ENCODE measurements at regions not wholly inside any gene's neighbourhood (a gene's known extent, or its start where the extent isn't known, plus 50 kb on each side); places are given as distances from the start of the nearest gene placed in this dataset.

GRCh38 chr11:95556342-95557163, 233.0 kb downstream of the FAM76B start:
- H3K4me3 ChIP-seq, result no peak overlapping the region
- no peaks in the 10 kb centered on the region for H3K36me3 ChIP-seq
- H3K9me3 ChIP-seq, result no peaks in the 10 kb centered on the region
- H3K27me3 ChIP-seq, result no peaks in the 10 kb centered on the region
- H4K20me1 ChIP-seq, result no peaks in the 10 kb centered on the region
- H3K4me2 ChIP-seq, result no peak overlapping the region
- no peak overlapping the region for H3K9ac ChIP-seq
- H3K4me1 ChIP-seq, result no peaks in the 10 kb centered on the region
- H3K27ac ChIP-seq, result no peak overlapping the region
- no peak for TF ChIP-seq Cebpa-rat (IDR thresholded peaks at IDR 0.05)

- Histone ChIP-seq H3K36me3 (no peaks in the 10 kb centered on the region), H3K4me3 (no peak overlapping the region), H3K27me3 (no peaks in the 10 kb centered on the region), H3K9me3 (no peaks in the 10 kb centered on the region), H3K4me2 (no peak overlapping the region), H3K27ac (no peak overlapping the region), H4K20me1 (no peaks in the 10 kb centered on the region), H3K9ac (no peak overlapping the region), H3K4me1 (no peaks in the 10 kb centered on the region)
- TF ChIP-seq Cebpa-rat (IDR thresholded peaks at IDR 0.05), result no peak
Observed at GRCh38 chr11:95556011-95556341, 233.6 kb downstream of the FAM76B start.

GRCh38 chr11:95554911-95555310, 234.7 kb downstream of the FAM76B start:
- no peaks in the 10 kb centered on the region for H3K9me3 ChIP-seq
- H3K4me2 ChIP-seq, result no peak overlapping the region
- H3K9ac ChIP-seq, result no peak overlapping the region
- no peak overlapping the region for H3K27ac ChIP-seq
- no peaks in the 10 kb centered on the region for H3K4me1 ChIP-seq
- H3K36me3 ChIP-seq, result no peaks in the 10 kb centered on the region
- H3K4me3 ChIP-seq, result no peak overlapping the region
- no peaks in the 10 kb centered on the region for H4K20me1 ChIP-seq
- no peak for TF ChIP-seq Cebpa-rat (IDR thresholded peaks at IDR 0.05)
- H3K27me3 ChIP-seq, result no peaks in the 10 kb centered on the region

DNA sequence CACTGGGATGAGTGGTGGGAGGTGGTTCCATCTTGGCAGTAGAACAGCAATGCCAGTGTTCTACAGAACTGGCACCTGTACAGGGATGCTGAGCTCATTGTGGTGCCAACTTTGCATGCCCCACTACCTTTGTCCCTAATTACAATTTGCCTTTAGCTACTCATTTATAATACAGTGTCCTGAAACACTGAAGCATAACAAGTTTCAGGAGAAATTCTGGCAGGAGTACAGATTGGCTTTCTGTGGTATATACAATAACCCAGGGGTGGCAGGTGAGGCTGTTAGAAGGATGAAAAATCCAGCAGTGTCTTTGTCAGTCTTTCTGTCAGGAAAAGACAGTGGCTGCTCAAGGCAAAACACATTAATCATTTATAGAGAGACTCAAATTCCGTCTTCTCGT, 240.3 kb downstream of the FAM76B start:
- H3K4me2 ChIP-seq, result no peak overlapping the region
- no peaks in the 10 kb centered on the region for H3K36me3 ChIP-seq
- no peaks in the 10 kb centered on the region for H3K9me3 ChIP-seq
- no peaks in the 10 kb centered on the region for H4K20me1 ChIP-seq
- H3K27me3 ChIP-seq, result no peaks in the 10 kb centered on the region
- peaks cover 5% of the 10 kb centered on the region for H3K4me1 ChIP-seq
- no peak overlapping the region for H3K4me3 ChIP-seq
- TF ChIP-seq Cebpa-rat (IDR thresholded peaks at IDR 0.05), result no peak
- H3K27ac ChIP-seq, result no peak overlapping the region
- H3K9ac ChIP-seq, result no peak overlapping the region

GRCh38 chr11:95548416-95548815, 241.2 kb downstream of the FAM76B start:
- no peaks in the 10 kb centered on the region for H3K27me3 ChIP-seq
- no peaks in the 10 kb centered on the region for H4K20me1 ChIP-seq
- H3K4me2 ChIP-seq, result no peak overlapping the region

GRCh38 chr11:95547976-95548375, 241.6 kb downstream of the FAM76B start:
- H3K27me3 ChIP-seq, result no peaks in the 10 kb centered on the region
- TF ChIP-seq Cebpa-rat (IDR thresholded peaks at IDR 0.05), result no peak
- no peaks in the 10 kb centered on the region for H4K20me1 ChIP-seq
- no peak overlapping the region for H3K4me3 ChIP-seq
- H3K9ac ChIP-seq, result no peak overlapping the region
- peaks cover 5% of the 10 kb centered on the region for H3K4me1 ChIP-seq
- no peaks in the 10 kb centered on the region for H3K36me3 ChIP-seq
- H3K27ac ChIP-seq, result no peak overlapping the region
- H3K4me2 ChIP-seq, result no peak overlapping the region
- H3K9me3 ChIP-seq, result no peaks in the 10 kb centered on the region

More at GRCh38 chr11:95548416-95548815, 241.2 kb downstream of the FAM76B start:
- Histone ChIP-seq H3K4me3 (no peak overlapping the region), H3K27ac (no peak overlapping the region), H3K4me1 (peaks cover 5% of the 10 kb centered on the region), H3K9me3 (no peaks in the 10 kb centered on the region), H3K9ac (no peak overlapping the region), H3K36me3 (no peaks in the 10 kb centered on the region)
- no peak for TF ChIP-seq Cebpa-rat (IDR thresholded peaks at IDR 0.05)

GRCh38 chr11:95547186-95547585, 242.4 kb downstream of the FAM76B start:
- H3K9me3 ChIP-seq, result no peaks in the 10 kb centered on the region
- no peak overlapping the region for H3K9ac ChIP-seq
- H4K20me1 ChIP-seq, result no peaks in the 10 kb centered on the region
- no peak overlapping the region for H3K4me3 ChIP-seq
- no peak overlapping the region for H3K27ac ChIP-seq
- H3K4me1 ChIP-seq, result peaks cover 5% of the 10 kb centered on the region
- H3K4me2 ChIP-seq, result no peak overlapping the region
- no peaks in the 10 kb centered on the region for H3K27me3 ChIP-seq
- no peaks in the 10 kb centered on the region for H3K36me3 ChIP-seq
- TF ChIP-seq Cebpa-rat (IDR thresholded peaks at IDR 0.05), result no peak

DNA sequence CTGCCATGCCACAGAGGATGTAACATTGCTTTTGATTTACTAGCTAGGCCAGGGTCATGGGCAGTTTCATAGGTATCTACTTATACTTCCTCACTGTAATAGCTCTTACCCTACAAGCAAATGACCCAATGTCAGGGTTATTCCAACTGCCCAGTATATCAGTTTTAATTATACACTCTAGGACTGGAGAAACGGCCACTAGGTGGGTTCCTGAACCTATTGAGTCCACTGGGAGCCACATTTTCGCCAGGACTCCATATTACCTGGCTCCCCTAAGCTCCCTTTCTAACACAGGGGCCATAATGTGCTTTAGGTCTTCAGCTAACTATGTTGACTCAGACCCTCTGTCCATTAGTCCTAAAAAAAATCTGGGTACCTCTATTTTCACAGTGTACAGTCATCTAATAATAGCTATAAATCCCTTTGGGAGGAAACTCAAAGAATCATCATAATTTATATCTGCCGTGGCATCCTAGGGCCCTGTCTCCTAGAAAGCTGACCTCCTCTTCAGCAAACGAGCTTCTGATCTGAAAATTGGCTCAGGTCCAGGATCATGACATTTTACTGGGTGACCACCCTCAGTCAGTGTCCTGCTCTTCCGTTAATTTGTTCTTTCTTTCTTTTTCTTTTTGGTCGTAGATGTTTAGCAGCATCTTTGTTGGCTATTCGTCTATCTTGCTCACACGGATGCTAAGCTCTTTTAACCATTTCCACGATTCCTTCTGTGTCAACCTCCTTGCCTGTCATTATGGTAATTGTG, 244.3 kb downstream of the FAM76B start:
- H3K4me2 ChIP-seq, result 0 out of 2 replicates have a peak overlapping the region, but pooled peaks have one; percentile 5
- no peak overlapping the region for H3K27ac ChIP-seq
- no peaks in the 10 kb centered on the region for H3K36me3 ChIP-seq
- H3K4me1 ChIP-seq, result peaks cover 5% of the 10 kb centered on the region
- H3K27me3 ChIP-seq, result no peaks in the 10 kb centered on the region
- no peak overlapping the region for H3K4me3 ChIP-seq
- no peaks in the 10 kb centered on the region for H3K9me3 ChIP-seq
- H3K9ac ChIP-seq, result no peak overlapping the region
- TF ChIP-seq Cebpa-rat (IDR thresholded peaks at IDR 0.05), result no peak
- no peaks in the 10 kb centered on the region for H4K20me1 ChIP-seq

DNA sequence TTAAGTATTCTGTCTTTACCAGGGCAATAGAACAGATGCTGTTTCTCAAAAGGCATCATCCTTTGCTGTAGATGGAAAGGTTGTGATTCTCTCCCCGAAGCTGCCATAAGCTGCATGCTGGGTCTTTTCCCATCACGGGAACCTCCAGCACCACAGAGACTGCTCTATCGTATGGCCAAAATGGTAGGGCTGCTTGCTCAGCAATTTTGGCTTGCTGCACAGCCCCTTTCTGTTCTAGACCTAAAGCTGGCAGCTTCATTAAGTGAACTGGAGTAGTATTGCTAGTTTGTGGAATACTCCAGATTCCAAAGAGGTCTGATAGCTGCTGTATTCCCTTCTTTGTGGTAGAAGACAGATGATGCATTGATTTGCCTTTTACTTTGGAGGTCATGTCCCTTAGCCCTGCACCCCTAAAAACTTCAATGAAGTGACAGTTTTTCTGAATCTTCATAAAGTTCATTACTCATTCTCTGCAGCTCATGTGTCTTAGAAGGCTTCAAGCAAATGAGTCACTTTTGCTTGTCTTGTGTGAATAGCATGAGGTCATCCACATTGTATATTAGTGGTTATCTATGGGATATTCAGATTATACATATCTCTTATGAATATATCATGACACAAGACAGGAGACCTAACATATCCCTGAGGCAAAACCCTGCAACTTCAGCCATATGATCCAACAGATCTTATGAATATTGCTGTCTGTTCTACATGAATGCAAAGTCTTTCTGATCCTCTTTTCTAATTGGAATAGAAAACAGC, 245.3 kb downstream of the FAM76B start:
- H3K36me3 ChIP-seq, result no peaks in the 10 kb centered on the region
- H3K4me2 ChIP-seq, result no peak overlapping the region
- H3K4me1 ChIP-seq, result peaks cover 5% of the 10 kb centered on the region
- no peaks in the 10 kb centered on the region for H3K27me3 ChIP-seq
- no peak overlapping the region for H3K4me3 ChIP-seq
- H3K27ac ChIP-seq, result no peak overlapping the region
- TF ChIP-seq Cebpa-rat (IDR thresholded peaks at IDR 0.05), result no peak
- H4K20me1 ChIP-seq, result no peaks in the 10 kb centered on the region
- H3K9me3 ChIP-seq, result no peaks in the 10 kb centered on the region
- H3K9ac ChIP-seq, result no peak overlapping the region
